ENCODE measurements at regions not wholly inside any gene's neighbourhood (a gene's known extent, or its start where the extent isn't known, plus 50 kb on each side); places are given as distances from the start of the nearest gene placed in this dataset.
A peak's percentile ranks its signal among the peaks of the same experiment; 100 is the strongest.

DNA sequence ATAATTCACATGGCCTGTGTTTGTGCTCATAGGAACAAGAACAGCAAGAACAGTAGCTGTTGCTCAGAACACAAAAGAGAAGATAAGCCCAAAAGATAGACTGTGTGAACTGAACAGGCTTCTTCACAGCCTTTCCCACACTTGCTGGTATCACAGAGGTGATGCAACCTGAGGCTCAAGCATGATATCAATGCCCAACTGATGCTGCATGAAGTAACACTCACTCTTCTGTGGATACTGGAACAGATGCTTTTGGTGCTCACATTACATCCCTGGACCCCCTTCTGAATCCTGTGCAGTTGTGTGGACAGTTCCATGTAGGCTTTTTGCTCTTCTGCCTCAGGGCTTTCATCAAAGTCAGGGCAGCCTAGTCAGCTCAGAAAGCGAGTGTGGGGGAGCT lies 88.4 kb upstream of the RND3 start:
- DNase-seq, result no peak
- WGBS, 2 donors, result 90 to 91% methylated on average over 1 of the region's 1 CpG
- Histone ChIP-seq H3K9me3 (ENCODE audit: control insufficient read depth, low read length) (peaks cover 6% of the 10 kb centered on the region), H3K27me3 (ENCODE audit: control insufficient read depth in 1 of 2, insufficient read depth in 2 of 2, low read length in 1 of 2) (no peaks in the 10 kb centered on the region), H3K36me3 (ENCODE audit: control insufficient read depth in 1 of 2, insufficient read depth in 2 of 2, low read length in 1 of 2) (no peaks in the 10 kb centered on the region), H3K4me3 (ENCODE audit: low read length in 2 of 2) (no peak overlapping the region), H3K27ac (ENCODE audit: low read depth in 1 of 2, low read length in 2 of 2) (no peak overlapping the region), H3K4me1 (ENCODE audit: control insufficient read depth in 1 of 2, insufficient read depth in 2 of 2, low read length in 2 of 2) (no peaks in the 10 kb centered on the region)
- no peak for ATAC-seq (ENCODE audit: low FRiP score)
- intact Hi-C loops (cut with DNase I), result no loop called here

DNA sequence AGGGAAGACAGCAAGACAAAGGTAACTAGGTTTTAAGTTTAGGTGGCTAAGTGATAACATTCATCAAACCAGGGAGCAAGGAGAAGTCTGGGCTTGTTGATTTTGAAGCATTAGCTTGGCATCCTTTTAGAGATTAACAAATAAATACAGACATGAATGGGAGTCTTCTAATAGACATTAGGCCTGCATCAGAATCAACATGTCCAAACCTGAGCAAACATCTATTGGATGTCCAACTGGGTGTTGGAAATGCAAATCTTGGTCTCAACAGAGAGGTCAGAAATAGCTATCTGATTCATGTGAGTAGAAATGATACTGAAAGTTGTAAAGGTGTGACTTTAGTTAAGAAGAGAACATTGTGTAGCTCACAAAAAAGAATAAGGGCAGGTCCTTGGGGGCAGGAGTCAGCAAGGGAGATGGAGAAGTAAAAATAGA lies 85.5 kb upstream of the RND3 start:
- no peaks in the 10 kb centered on the region for H3K36me3 ChIP-seq (ENCODE audit: control insufficient read depth in 1 of 2, insufficient read depth in 2 of 2, low read length in 1 of 2)
- no peak overlapping the region for H3K27ac ChIP-seq (ENCODE audit: low read depth in 1 of 2, low read length in 2 of 2)
- H3K4me1 ChIP-seq (ENCODE audit: control insufficient read depth in 1 of 2, insufficient read depth in 2 of 2, low read length in 2 of 2), result no peaks in the 10 kb centered on the region
- ATAC-seq (ENCODE audit: low FRiP score), result no peak
- intact Hi-C loops (cut with DNase I), result no loop called here
- no peaks in the 10 kb centered on the region for H3K27me3 ChIP-seq (ENCODE audit: control insufficient read depth in 1 of 2, insufficient read depth in 2 of 2, low read length in 1 of 2)
- peaks cover under 1% of the 10 kb centered on the region for H3K9me3 ChIP-seq (ENCODE audit: control insufficient read depth, low read length)
- DNase-seq, result no peak
- H3K4me3 ChIP-seq (ENCODE audit: low read length in 2 of 2), result no peak overlapping the region

DNA sequence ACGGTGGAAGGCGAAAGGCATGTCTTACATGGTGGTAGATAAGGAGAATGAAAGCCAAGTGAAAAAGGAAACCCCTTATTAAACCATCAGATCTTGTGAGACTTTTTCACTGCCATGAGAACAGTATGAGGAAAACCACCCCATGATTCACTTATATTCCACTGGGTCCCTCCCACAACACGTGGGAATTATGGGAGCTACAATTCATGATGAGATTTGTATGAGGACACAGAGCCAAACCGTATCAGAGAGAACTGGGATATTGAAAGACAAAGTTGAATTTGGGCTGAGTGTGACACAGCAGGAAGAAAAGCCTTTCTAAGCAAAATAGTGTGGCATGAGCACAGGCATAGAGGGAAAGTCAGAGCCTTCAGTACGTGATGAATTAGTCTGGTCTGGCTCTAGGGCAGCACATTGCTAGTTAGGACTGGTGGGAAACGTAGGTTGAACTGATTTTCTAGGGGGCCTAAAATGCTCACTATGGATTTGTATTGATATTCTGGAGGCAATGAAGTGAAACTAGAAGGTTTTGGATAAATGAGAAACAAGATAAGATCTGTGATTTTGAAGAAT lies 84.8 kb upstream of the RND3 start:
- no peaks in the 10 kb centered on the region for H3K9me3 ChIP-seq (ENCODE audit: control insufficient read depth, low read length)
- no peaks in the 10 kb centered on the region for H3K36me3 ChIP-seq (ENCODE audit: control insufficient read depth in 1 of 2, insufficient read depth in 2 of 2, low read length in 1 of 2)
- H3K27me3 ChIP-seq (ENCODE audit: control insufficient read depth in 1 of 2, insufficient read depth in 2 of 2, low read length in 1 of 2), result no peaks in the 10 kb centered on the region
- no peak overlapping the region for H3K27ac ChIP-seq (ENCODE audit: low read depth in 1 of 2, low read length in 2 of 2)
- H3K4me3 ChIP-seq (ENCODE audit: low read length in 2 of 2), result no peak overlapping the region
- 67 to 71% methylated on average over 6 of the region's 6 CpGs for WGBS, 2 donors
- intact Hi-C loops (cut with DNase I), result no loop called here
- DNase-seq (no peak), ATAC-seq (ENCODE audit: low FRiP score) (no peak)
- H3K4me1 ChIP-seq (ENCODE audit: control insufficient read depth in 1 of 2, insufficient read depth in 2 of 2, low read length in 2 of 2), result no peaks in the 10 kb centered on the region

DNA sequence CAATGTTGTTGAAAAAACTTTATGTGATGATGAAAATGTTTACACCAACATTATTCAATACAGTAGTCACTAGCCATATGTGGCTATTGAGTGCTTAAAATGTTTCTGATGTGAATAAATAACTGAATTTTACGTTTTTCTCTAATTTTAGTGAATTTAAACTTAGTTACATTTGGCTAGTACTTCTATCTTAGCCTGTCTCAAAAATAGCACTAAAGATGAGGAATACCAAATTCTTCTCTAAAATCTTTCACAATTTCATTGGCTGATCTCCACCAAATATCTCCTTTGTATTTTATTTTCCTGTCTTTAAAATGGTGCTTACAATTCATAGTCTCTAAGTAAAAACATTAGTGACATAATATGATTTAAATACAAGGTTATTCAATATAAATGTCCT lies 83.7 kb upstream of the RND3 start:
- no peaks in the 10 kb centered on the region for H3K36me3 ChIP-seq (ENCODE audit: control insufficient read depth in 1 of 2, insufficient read depth in 2 of 2, low read length in 1 of 2)
- no peaks in the 10 kb centered on the region for H3K4me1 ChIP-seq (ENCODE audit: control insufficient read depth in 1 of 2, insufficient read depth in 2 of 2, low read length in 2 of 2)
- no peak overlapping the region for H3K4me3 ChIP-seq (ENCODE audit: low read length in 2 of 2)
- no peaks in the 10 kb centered on the region for H3K27me3 ChIP-seq (ENCODE audit: control insufficient read depth in 1 of 2, insufficient read depth in 2 of 2, low read length in 1 of 2)
- 31 to 38% methylated on average over 1 of the region's 1 CpG for WGBS, 2 donors
- no peak for DNase-seq
- intact Hi-C loops (cut with DNase I), result no loop called here
- H3K27ac ChIP-seq (ENCODE audit: low read depth in 1 of 2, low read length in 2 of 2), result no peak overlapping the region
- no peak for ATAC-seq (ENCODE audit: low FRiP score)
- no peaks in the 10 kb centered on the region for H3K9me3 ChIP-seq (ENCODE audit: control insufficient read depth, low read length)

DNA sequence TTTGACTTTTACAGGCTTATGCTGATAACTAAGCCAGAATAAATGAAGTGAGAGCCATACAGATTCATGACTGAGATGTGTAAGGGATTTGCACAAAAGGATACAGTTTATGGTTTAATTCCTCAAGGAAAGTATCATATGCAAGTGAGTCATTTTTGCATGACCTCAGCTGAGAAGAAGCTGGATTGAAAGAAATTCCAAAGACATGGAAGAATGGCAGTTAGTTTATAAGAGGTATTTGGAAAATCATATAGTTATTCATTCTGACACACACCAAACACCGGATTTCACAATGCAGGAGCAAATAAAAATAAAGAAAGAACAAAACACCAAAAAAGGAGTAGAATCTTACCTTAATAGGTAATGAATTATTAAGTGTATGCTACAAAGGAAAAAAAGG lies 83.2 kb upstream of the RND3 start:
- 10 to 24% methylated on average over 1 of the region's 1 CpG for WGBS, 2 donors
- no peak for ATAC-seq (ENCODE audit: low FRiP score)
- Histone ChIP-seq H3K9me3 (ENCODE audit: control insufficient read depth, low read length) (no peaks in the 10 kb centered on the region), H3K36me3 (ENCODE audit: control insufficient read depth in 1 of 2, insufficient read depth in 2 of 2, low read length in 1 of 2) (no peaks in the 10 kb centered on the region), H3K27ac (ENCODE audit: low read depth in 1 of 2, low read length in 2 of 2) (no peak overlapping the region), H3K27me3 (ENCODE audit: control insufficient read depth in 1 of 2, insufficient read depth in 2 of 2, low read length in 1 of 2) (no peaks in the 10 kb centered on the region), H3K4me3 (ENCODE audit: low read length in 2 of 2) (no peak overlapping the region), H3K4me1 (ENCODE audit: control insufficient read depth in 1 of 2, insufficient read depth in 2 of 2, low read length in 2 of 2) (no peaks in the 10 kb centered on the region)
- no peak for DNase-seq
- intact Hi-C loops (cut with DNase I), result no loop called here

DNA sequence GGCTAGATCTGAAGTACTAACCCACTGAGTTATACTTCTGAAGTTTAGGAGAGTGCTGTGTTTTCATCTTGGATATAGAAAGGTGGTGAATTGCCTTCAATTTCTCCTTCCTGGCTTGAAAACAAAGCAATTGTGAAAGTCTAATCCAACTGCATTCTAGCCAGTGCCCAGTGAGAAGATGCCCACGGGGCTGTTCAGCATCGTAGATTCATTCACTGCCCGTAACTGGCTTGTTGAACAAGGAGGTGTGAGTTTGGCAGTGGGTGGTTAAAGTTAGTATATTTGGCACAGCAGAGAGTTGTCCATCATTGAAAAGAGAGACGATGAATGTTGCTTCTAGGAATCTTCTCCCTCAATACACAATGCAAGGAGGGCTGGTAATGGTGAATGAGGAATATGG lies 82.3 kb upstream of the RND3 start:
- ATAC-seq (ENCODE audit: low FRiP score) (no peak), DNase-seq (no peak)
- 87% methylated on average over 4 of the region's 4 CpGs for WGBS, 2 donors
- H3K9me3 ChIP-seq (ENCODE audit: control insufficient read depth, low read length), result no peaks in the 10 kb centered on the region
- no peak overlapping the region for H3K27ac ChIP-seq (ENCODE audit: low read depth in 1 of 2, low read length in 2 of 2)
- no peaks in the 10 kb centered on the region for H3K36me3 ChIP-seq (ENCODE audit: control insufficient read depth in 1 of 2, insufficient read depth in 2 of 2, low read length in 1 of 2)
- no peaks in the 10 kb centered on the region for H3K27me3 ChIP-seq (ENCODE audit: control insufficient read depth in 1 of 2, insufficient read depth in 2 of 2, low read length in 1 of 2)
- H3K4me1 ChIP-seq (ENCODE audit: control insufficient read depth in 1 of 2, insufficient read depth in 2 of 2, low read length in 2 of 2), result no peaks in the 10 kb centered on the region
- intact Hi-C loops (cut with DNase I), result no loop called here
- H3K4me3 ChIP-seq (ENCODE audit: low read length in 2 of 2), result no peak overlapping the region

DNA sequence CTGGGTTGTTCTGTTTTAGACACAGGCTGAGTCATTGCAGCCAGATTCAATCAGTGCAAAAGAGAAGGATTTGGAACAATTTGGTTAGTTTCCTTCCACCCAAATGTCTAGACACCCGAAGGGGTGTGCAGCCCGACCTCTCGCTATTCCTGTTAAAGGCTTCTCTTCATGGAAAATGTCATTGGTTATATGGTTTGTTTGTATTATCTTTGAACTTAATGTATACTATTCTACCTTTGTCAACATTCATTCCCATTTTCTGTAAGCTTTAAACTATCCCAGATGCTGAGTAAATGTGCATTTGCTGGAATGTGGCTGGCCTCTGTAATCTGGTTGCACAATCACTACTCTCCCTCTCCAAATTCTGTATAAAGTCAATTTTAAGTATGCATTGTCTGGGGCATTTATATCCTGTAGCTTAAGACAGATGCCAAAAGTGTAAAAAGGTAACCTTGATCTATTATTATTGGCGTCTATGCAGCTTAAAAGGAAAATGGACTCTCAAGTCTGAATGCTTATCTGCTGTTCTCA lies 80.4 kb upstream of the RND3 start:
- H3K27me3 ChIP-seq (ENCODE audit: control insufficient read depth in 1 of 2, insufficient read depth in 2 of 2, low read length in 1 of 2), result no peaks in the 10 kb centered on the region
- no peaks in the 10 kb centered on the region for H3K9me3 ChIP-seq (ENCODE audit: control insufficient read depth, low read length)
- WGBS, 2 donors, result 87 to 89% methylated on average over 4 of the region's 4 CpGs
- H3K4me1 ChIP-seq (ENCODE audit: control insufficient read depth in 1 of 2, insufficient read depth in 2 of 2, low read length in 2 of 2), result no peaks in the 10 kb centered on the region
- H3K27ac ChIP-seq (ENCODE audit: low read depth in 1 of 2, low read length in 2 of 2), result no peak overlapping the region
- ATAC-seq (ENCODE audit: low FRiP score) (peak; percentile 59), DNase-seq (no peak)
- intact Hi-C loops (cut with DNase I), result no loop called here
- H3K36me3 ChIP-seq (ENCODE audit: control insufficient read depth in 1 of 2, insufficient read depth in 2 of 2, low read length in 1 of 2), result no peaks in the 10 kb centered on the region
- H3K4me3 ChIP-seq (ENCODE audit: low read length in 2 of 2), result no peak overlapping the region

DNA sequence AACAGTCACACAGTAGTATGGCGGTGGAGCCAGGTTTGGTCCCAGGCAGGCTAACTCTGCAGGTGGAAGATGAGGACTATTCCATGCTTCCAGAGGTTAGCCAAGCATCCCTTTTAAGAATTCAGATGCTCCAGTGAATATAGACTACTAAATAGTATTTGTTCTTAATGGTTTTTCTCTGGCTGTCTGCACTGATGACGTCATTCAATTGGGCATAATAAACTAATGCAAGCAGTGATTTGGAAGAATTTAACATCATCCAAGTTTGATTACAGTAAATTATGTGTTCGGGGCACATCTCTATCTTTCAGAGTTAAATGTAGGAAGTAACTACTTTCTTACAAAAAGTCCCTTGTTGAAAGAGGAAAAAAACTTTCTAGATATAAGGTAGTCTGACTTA lies 78.8 kb upstream of the RND3 start:
- intact Hi-C loops (cut with DNase I), result no loop called here
- ATAC-seq (ENCODE audit: low FRiP score), result no peak
- no peaks in the 10 kb centered on the region for H3K36me3 ChIP-seq (ENCODE audit: control insufficient read depth in 1 of 2, insufficient read depth in 2 of 2, low read length in 1 of 2)
- H3K27me3 ChIP-seq (ENCODE audit: control insufficient read depth in 1 of 2, insufficient read depth in 2 of 2, low read length in 1 of 2), result no peaks in the 10 kb centered on the region
- no peaks in the 10 kb centered on the region for H3K4me1 ChIP-seq (ENCODE audit: control insufficient read depth in 1 of 2, insufficient read depth in 2 of 2, low read length in 2 of 2)
- H3K9me3 ChIP-seq (ENCODE audit: control insufficient read depth, low read length), result no peaks in the 10 kb centered on the region
- H3K4me3 ChIP-seq (ENCODE audit: low read length in 2 of 2), result no peak overlapping the region
- DNase-seq, result no peak
- H3K27ac ChIP-seq (ENCODE audit: low read depth in 1 of 2, low read length in 2 of 2), result no peak overlapping the region
- 74 to 80% methylated on average over 3 of the region's 3 CpGs for WGBS, 2 donors

DNA sequence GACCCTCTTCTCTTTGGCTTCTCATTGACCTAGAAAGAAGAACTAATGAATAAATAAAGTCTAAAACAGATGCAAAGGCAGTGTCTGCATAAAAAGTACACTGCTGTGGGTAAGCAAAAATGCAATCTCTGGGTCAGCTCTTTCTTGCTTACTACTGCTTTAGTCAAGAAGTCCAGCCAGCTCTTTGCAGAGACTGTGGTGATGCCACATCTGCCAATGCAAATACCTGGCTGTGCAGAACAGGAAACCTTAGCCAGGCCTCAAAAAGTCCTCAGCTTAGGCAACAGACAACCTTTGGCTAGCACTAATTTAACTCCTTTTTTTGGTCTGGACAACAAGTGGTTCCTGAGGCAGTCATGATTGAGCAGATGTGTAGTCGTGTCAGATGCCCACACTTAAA lies 73.6 kb upstream of the RND3 start:
- H3K9me3 ChIP-seq (ENCODE audit: control insufficient read depth, low read length), result no peaks in the 10 kb centered on the region
- no peaks in the 10 kb centered on the region for H3K36me3 ChIP-seq (ENCODE audit: control insufficient read depth in 1 of 2, insufficient read depth in 2 of 2, low read length in 1 of 2)
- 39 to 42% methylated on average over 1 of the region's 1 CpG for WGBS, 2 donors

More for the DNA sequence above, 73.6 kb upstream of the RND3 start:
- Histone ChIP-seq H3K27ac (ENCODE audit: low read depth in 1 of 2, low read length in 2 of 2) (no peak overlapping the region), H3K4me3 (ENCODE audit: low read length in 2 of 2) (no peak overlapping the region), H3K27me3 (ENCODE audit: control insufficient read depth in 1 of 2, insufficient read depth in 2 of 2, low read length in 1 of 2) (no peaks in the 10 kb centered on the region), H3K4me1 (ENCODE audit: control insufficient read depth in 1 of 2, insufficient read depth in 2 of 2, low read length in 2 of 2) (peaks cover 0 to 1% of the 10 kb centered on the region in 2 donors)
- DNase-seq, result no peak
- intact Hi-C loops (cut with DNase I), result no loop called here
- ATAC-seq (ENCODE audit: low FRiP score), result no peak

Data from aorta (tissue), 5 donors.